NCI-H2196 treated with DMSO at 0.1 percent for 48 hours (cell line): ENCODE measurements at regions not wholly inside any gene's neighbourhood (a gene's known extent, or its start where the extent isn't known, plus 50 kb on each side); places are given as distances from the start of the nearest gene placed in this dataset.
"Not testable (repeated sequence)": the region's sequence is repeated elsewhere in the genome, so short reads cannot be mapped to it uniquely, and the experiment has no call there.

Source experiments
- DNase-seq: peaks from one replicate; lab custom pipeline; 2025; ENCODE audit not compliant: unreplicated experiment; lab: John Stamatoyannopoulos, UW

DNA sequence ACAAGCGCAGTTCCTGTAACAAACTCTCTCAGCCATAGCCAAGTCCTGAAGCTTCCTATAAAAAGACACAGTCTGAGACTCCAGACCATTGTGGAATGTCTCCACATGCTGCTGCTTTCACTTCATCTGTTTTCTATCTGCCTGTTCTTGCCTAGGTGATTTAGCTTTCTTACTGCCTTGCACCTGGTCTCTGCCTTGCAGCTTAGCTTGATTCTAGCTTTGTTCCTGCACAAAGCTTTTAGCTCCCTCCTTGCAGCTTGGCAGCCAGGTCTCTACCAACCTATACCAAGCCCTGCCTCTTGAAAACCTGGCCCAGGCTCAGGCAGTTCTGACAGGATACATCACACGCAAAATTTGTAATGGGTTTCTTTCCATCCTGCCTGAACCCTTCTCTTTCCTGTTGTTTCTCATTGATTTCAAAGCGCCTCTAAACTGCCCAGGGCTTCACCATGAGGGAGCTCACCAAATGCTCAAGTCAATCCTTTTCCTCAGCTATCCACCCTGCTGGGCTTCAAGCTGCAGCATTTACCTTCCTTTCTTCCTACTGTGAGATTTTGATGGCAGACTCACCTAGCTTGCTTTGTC, 941.3 kb upstream of the NXPH2 start:
- DNase-seq: no peak

DNA sequence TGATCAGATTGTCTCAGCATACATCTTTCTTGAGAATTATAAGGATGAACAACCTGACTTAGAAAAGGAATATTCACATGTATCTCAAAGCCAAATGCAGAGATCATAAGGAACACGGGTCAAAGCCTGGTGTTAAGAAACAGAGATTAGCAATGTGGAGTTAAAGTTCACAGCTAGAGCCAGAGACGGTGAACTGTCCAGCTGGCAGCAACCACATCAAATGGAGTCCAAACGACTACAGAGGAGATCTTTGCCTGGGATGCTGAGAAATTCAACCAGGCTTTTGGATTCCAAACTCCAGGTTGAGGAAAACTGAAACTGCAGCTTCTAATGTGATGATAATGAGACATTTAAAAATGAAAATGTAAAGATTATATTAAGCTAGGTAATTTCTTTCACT, 939.9 kb upstream of the NXPH2 start:
- no peak for DNase-seq

DNA sequence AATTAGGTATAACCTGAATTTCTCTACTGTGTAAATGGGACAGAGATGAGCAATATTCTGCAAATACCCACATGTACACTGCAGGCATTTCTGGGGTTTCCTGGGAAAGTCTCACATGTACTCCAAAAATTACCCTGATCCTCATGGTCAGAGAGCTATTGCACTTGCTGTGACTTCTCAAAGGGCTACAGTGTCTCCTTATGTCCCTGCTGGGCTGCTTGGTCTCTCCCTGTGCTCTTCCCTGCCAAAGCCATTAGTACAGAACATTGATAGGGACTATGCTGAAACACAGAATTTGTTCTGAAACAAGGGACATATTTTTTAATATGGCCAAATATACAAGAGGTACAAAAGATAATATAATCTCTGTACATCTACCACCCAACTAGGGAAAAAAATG, 924.4 kb upstream of the NXPH2 start:
- no peak for DNase-seq

DNA sequence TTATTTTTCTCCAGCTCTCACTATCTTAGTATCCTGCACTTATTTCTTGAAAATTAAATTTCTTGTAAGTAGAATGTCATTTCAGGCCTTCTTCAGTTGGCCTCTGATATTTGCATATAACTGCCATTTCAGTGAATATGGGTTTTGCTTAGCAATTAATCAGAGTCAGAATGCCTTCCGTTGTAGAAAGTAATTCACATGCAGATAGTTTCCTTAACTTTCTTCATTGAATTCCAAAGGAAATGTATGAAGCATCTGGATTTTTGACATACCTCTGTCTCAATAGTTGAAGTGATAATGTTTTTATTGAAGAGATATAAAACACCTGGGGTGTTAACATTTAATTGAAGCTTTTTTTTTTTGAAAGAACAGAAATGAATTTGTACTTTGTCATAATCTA, 914.1 kb upstream of the NXPH2 start:
- DNase-seq: no peak

DNA sequence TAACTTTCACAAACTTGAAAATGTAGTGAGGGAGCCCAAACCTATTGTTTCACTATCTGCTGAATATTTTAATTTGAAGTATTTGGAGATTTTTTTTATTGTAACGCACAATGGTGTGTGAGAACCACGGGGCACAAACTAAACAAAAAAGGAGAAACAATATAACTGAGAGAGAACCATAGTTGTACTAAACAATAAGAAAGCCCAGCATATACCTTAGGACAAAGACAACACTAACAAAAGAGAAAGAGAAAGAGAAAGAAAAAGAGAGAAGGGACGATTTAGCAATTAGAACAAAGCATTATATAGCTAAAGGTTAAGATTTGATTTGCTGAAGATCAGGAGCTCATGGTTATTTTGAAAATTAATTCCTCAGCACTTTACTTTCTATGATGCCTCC, 906.0 kb upstream of the NXPH2 start:
- DNase-seq: no peak

DNA sequence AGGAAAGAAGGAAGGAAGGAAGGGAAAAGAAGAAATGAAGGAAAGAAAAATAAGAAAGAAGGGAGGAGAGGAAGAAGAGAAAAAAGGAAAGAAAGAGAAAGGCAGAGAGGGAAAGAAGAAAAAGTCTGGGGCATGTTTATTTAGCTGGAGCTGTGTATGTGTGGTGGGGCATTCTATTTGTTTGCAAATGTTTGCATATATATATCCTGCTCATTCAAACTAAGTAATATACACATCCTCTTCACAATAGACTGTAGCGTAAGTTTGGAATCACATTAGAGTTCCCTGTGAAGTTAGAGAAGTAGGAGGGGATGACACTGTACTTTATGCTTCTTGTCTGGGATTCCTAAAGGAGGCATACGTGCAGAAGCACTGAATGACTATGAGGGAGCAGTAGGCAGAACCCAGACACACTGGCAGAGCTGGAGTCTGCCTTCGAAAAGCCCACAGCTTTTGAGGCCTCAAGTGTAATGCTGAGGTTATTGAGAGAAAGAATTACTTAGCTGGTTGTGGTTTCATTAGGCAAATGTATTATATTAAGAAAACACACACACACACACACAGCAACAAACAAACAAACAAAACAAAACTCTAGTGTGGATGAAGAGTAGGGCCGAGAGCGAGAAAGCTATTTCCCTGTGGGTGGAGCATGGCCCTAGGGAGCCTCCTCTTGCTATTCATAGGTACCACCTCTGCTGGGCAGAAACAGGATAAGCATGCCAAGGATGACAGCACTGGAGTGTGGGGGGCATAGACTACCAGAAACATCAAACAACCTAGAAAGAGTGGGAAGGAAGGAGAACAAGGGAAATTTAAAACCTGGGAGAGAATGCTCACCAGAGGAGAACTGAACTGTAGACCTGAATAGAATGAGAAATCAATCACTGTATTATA, 905.1 kb upstream of the NXPH2 start:
- DNase-seq: no peak

DNA sequence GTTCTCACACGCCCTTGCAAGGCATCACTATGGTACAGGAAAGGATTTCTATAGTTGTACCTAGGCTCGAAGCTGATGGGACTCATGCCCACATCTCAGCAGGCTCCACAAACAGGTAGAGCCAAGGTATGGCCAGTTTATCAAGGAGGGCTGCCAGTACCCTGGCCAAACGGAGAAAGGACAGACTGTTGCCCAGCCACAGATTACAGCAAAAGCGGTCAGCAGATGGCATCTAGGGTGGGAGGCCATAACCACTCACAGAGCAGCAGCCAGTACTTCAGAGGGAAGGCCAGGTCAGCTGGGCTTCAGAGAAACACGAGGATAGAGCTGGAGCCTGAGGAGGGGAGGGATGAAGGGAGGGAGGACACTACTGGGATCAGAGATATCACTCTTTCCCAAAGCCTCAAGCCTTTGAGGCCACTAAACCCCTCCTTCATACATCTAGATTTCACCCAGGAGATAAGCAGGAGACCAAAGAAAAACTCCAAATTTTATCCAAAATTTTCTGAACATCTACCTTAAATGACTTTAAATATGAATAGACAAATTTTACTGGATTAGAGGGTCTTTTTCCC, 904.2 kb upstream of the NXPH2 start:
- DNase-seq: no peak

DNA sequence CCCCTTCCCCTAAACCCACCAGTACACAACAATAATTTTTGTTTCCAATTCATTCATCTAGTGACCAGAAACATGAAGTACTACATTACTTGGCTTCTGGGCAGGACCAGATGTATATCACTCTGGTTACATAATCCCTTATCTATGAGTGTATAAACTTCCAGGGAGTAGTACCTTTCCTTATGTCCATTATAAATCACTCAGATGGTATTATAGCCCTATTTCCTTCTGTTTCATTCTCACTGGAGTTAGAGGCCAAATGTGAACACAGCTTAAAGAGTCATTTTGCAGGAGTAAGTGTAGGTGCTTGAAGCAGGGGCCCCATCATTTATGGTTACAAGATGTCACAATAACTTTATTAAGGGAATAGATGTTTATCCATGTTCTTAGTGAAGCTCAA, 894.4 kb upstream of the NXPH2 start:
- no peak for DNase-seq

DNA sequence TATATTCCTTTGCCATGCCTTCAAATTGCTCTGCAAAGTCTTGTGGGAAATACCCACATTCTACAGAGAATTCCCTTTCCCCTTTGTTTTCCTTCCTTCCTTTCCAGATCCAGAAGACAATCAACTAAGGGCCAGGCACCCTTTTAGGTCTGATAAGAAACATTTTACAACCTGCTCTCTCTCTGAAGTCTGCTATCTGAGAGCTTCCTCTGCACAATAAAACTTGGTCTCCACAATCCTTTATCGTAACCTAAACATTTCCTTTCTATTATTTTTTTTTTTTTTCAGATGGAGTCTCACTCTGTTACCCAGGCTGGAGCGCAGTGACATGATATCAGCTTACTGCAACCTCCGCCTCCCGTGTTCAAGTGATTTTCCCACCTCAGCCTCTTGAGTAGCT, 893.3 kb upstream of the NXPH2 start:
- DNase-seq: not testable (repeated sequence)

DNA sequence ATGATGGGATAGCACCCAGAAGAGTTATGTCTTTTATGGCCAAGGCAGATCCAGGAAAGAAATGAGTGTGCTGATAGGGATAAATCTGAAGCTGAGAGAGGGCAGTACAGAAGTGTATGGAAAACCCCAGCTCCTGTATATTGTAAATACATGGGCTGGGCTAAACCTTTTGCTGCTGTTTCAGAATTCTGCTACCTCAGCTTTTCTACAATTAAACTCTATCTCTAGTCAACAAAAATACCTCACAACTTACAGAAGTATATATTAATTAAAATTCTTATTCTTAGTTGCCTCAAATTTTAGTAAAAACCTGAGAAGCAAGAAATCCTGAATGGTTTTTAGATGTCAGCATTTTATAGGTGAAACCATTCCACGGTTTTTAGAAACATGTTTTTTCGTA, 889.5 kb upstream of the NXPH2 start:
- DNase-seq: no peak

DNA sequence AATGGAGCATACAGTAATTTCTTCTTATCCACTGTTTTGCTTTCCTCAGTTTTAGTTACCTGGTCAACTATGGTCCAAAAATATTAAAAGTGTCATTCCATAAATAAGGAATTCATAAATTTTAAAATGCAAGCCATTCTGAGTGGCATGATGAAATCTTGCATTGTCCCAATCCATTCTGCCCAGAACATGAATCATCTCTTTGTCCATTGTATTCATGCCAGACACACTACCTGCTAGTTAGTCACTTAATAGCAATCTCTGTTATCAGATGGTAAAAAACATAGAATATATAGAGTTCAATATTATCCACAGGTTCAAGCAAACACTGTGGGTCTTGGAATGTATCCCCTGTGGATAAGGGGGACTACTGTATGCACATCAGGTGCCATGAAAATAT, 872.2 kb upstream of the NXPH2 start:
- DNase-seq: no peak

DNA sequence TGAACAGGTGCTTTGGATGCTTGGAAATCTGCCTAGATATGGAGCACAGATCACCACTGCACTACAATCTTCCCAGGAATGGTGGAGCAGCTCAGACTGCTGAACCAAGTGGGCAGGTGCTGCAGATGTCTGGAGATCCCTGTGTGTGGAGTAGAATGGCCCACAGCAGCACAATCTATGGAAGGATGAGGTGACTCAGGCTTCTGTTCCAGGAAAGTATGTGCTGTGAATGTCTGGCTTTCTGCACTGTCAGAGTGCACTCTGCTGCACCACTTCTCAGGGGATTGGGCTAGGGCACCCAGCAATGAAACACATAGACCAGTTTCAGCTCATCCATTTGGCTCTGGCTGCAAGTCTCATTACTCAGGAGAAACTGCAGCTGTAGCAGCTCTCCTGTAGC, 865.4 kb upstream of the NXPH2 start:
- no peak for DNase-seq

DNA sequence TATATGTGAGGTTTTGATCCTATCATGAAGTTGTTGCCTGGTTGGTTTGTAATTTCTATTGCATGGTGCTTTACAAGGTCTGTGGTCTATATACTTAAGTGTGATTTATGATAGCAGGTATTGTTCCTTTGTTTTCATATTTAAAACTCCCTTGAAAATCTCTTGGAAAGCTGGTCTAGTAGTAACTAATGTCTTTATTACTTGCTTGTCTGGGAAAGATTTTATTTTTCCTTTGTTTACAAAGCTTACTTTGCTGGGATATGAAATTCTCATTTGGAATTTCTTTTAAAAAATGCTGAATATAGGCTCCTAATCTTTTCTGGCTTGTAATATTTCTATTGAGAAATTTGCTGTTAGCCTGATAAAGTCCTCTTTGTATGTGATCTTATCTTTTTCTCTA, 862.9 kb upstream of the NXPH2 start:
- DNase-seq: no peak

DNA sequence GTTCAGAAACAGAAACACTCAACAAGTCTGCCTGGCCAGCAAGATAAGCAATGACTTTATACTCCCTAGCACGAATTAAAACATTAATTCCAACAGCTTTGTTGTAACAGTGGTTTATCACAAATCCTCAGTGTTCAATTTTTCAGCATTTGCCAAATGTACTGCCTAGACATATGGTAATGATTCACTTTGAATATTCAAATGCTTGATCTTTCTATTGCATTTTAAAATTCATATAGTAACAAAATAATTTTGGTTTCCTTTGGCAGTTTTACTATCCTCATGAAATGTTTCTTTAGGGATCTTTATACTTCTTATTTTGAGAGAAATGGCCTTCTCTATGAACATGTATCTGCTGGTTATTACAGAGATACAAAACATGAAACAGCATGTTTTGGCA, 851.8 kb upstream of the NXPH2 start:
- no peak for DNase-seq

DNA sequence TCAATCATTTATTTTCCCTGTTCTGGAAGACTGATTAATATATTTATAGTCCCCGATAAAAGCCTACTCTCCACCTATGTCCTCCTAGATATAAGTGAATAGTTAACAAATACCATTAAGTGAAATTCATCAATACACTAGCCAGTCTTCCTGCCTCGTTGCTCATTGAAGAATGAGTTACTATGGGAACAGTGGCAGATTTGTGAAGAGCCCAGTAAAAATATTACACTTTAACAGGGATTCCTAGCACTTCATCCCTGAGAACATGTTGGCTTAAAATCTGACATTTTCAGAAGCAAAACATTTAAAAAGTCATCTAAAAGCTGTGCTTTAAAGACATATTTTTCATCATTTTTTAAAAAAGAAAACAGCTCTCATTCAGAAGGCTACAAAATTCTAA, 848.7 kb upstream of the NXPH2 start:
- no peak for DNase-seq

DNA sequence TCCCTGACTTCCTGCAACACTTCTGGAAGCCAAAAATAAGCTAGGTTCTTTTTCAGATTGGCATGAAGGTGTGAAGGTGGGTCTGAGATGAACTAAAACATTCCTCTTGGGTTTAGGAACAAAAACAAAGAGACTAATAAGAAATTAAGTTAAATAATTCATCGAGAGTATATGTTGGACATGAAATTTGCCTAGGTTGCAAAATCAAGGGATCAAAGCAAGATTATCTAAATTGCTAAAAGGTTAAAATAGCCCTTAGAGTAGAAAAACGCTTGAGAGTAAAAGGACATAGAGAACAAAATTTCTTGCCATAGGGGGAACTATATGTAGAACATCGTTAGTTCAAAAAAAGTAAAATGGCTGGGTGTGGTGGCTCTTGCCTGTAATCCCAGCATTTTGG, 845.9 kb upstream of the NXPH2 start:
- no peak for DNase-seq

DNA sequence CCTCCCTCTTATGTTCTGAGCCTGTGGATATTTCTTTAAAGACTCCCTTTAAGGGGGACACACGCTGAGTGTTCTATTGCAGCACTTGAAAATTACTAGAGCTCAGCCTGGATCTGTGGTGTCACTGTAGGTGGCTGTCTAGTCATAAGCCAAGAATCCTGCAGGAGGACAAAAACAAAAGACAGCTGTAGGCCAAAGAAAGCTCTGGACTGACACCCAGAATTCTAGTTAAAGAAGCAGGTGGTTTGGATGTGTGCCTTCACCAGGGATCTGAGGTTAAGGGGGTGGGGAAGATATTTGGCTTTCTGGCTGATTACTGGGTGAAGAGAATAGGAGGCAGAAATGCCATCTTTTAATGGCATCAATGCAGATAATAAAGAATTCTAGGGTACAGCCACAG, 842.5 kb upstream of the NXPH2 start:
- no peak for DNase-seq

DNA sequence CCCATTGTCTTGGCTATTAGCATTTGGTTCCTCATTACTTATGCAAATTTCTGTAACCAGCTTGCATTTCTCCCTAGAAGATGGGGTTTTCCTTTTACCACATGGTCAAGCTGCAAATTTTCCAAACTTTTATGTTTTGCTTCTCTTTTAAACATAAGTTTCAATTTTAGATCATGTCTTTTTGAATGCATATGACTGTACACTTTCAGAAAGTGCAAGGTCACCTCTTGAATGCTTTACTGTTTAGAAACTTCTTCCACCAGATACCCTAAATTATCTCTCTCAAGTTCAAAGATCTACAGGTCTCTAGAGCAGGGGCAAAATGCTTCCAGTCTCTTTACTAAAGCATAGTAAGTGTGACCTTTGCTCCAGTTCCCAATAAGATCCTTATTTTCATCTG, 837.6 kb upstream of the NXPH2 start:
- no peak for DNase-seq

DNA sequence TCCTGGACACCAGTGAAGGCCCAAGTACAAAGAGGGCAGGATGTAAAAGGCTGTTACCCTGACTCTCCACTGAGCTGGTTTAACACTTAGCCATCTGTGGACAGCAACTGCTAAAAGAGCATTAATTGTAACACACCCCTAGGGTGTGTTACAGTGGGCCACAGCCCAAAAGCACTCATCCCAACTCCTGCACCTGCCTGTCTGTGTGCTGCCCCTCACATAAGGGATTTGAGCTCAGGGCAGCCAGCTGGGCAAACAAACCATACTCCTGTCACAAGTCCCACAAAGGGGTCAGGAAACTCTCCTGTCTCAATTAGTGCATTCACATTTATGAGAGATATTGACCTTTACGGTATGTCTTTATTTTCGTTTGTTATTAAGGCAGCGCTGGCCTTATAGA, 833.1 kb upstream of the NXPH2 start:
- DNase-seq: no peak

DNA sequence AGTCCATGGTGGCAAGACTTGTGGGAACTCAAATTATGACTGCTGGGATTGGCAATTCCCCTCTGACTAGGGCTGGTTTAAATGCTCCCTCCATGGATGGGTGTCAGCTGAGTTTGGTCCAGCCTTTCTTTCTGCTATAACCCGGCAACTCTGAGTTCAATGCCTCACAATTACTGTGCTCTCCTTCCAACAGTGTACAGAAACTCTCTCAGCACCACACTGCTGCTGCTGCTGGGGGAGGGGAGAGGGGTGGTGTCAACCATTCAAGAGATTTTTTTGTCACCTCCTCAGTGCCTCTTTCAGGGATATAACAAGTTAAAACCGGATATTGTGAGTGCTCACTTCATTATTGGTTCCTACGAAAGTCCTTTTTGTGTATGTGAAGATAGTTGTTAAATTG, 830.3 kb upstream of the NXPH2 start:
- no peak for DNase-seq

DNA sequence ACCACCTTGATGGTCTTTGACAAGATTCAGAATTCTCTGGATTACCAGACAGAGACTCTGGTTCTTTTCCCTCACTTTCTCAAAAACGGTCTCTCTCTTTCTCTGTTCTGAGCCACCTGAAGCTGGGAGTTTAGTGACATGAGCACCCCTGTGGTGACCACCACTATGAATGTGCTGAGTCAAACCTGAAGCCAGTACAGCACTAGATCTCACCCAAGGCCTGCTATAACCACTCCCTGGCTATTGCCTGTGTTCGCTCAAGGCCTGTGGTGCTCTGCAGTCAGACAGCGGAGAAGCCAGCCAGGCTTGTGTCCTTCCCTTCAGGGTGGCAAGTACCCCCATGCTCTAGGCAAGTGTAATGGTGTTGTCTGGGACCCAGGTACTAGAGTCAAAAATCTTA, 828.9 kb upstream of the NXPH2 start:
- no peak for DNase-seq

DNA sequence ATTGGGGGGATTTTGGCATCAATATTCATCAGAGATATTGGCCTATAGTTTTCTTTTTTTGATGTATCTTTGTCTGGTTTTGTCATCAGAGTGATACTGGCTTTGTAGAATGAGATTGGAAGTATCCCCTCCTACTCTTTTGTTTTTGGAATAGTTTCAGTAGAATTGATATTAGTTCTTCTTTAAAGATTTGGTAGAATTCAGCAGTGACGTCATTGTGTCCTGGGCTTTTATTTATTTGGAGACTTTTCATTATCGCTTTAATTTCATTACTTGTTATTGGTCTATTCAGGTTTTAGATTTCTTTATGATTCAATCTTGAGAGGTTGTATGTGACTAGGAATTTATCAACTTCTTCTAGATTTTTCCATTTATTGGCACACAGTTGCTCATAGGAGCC, 825.5 kb upstream of the NXPH2 start:
- DNase-seq: no peak

DNA sequence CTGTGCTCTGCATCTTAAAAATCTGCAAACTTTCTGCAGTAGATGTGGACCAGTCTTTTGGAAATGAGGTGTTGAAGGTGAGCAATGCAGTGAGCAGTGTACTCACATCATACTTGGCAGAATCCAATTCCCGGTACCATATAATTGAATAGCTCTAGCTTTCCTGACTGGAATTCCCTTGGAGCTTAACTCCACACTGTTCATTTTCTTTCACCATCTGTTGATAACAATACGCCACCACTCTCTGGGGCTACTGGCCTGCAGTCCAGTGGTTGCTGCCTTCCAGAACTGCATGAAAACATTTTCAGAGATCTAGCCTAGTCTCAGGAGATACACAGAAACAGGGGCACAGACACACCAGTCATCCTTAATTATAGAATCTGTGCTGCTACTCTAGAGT, 820.0 kb upstream of the NXPH2 start:
- no peak for DNase-seq
